H1 (cell line): ENCODE measurements at regions not wholly inside any gene's neighbourhood (a gene's known extent, or its start where the extent isn't known, plus 50 kb on each side); places are given as distances from the start of the nearest gene placed in this dataset.

Experiments used
- BCL11A ChIP-seq, 2 experiments: IDR thresholded peaks; one replicate each; pipeline ENCODE4 v1.6.1; 2011; ENCODE audit warnings: low read depth in 2 of 2, low read length in 2 of 2, mild to moderate bottlenecking in 2 of 2
- CHD1 ChIP-seq: IDR thresholded peaks from 2 replicates; pipeline ENCODE4 v1.6.1; 2012; ENCODE audit warnings: low read depth, low read length, improper control_type of control experiment
- CHD7 ChIP-seq: fragments of 300-600 bp; sonication (generic); IDR thresholded peaks from 2 replicates; pipeline ENCODE4 v1.7.1; 2012; ENCODE audit warnings: low read length, moderate library complexity, mild to moderate bottlenecking, inconsistent platforms; ENCODE audit not compliant: insufficient replicate concordance
- EP300 ChIP-seq, 2 experiments: IDR thresholded peaks; 1 replicate in 1 of 2; 2 replicates in 1 of 2; pipeline ENCODE4 v1.6.1; 2011 to 2012; ENCODE audit warnings: low read depth in 2 of 2, low read length in 2 of 2, mild to moderate bottlenecking in 2 of 2, borderline replicate concordance in 1 of 2, inconsistent platforms in 1 of 2, moderate library complexity in 1 of 2
- HDAC2 ChIP-seq, 2 experiments: fragments of 300-600 bp in 1 of 2; sonication (generic) in 1 of 2; IDR thresholded peaks; 2 replicates each; pipeline ENCODE4 v1.6.1; 2011 to 2012; ENCODE audit warnings: low read depth in 2 of 2, low read length in 2 of 2, mild to moderate bottlenecking in 2 of 2, moderate library complexity in 2 of 2, borderline replicate concordance in 1 of 2, inconsistent platforms in 1 of 2

- no peak for TF ChIP-seq CHD7
- TF ChIP-seq EP300 (IDR thresholded peaks at IDR 0.05; ENCODE audit: borderline replicate concordance in 1 of 2, low read depth in 2 of 2, low read length in 2 of 2) = no peak
- TF ChIP-seq BCL11A (IDR thresholded peaks at IDR 0.05; ENCODE audit: low read depth in 2 of 2, low read length in 2 of 2) = no peak
- TF ChIP-seq HDAC2 (IDR thresholded peaks at IDR 0.05; ENCODE audit: borderline replicate concordance in 1 of 2, low read depth in 2 of 2, low read length in 2 of 2) = no peak
- TF ChIP-seq CHD1 = no peak
Observed at GRCh38 chr11:97621282-97621681, 1231.5 kb downstream of the JRKL start (continued).
